ENCODE measurements at regions not wholly inside any gene's neighbourhood (a gene's known extent, or its start where the extent isn't known, plus 50 kb on each side); places are given as distances from the start of the nearest gene placed in this dataset.

- Histone ChIP-seq H3K27ac (ENCODE audit: low read length) (no peak overlapping the region), H3K9me3 (ENCODE audit: control insufficient read depth, low read depth, low read length) (no peaks in the 10 kb centered on the region), H3K4me3 (ENCODE audit: low read length) (no peak overlapping the region), H3K27me3 (ENCODE audit: control insufficient read depth, insufficient read depth, low read length) (no peaks in the 10 kb centered on the region), H3K4me1 (ENCODE audit: control insufficient read depth, insufficient read depth, low read length) (no peaks in the 10 kb centered on the region), H3K36me3 (ENCODE audit: control insufficient read depth, insufficient read depth, low read length) (no peaks in the 10 kb centered on the region)
- DNase-seq = no peak
- 63% methylated on average over 1 of the region's 1 CpG for WGBS (ENCODE audit: insufficient coverage, low lambda C conversion rate)
Observed at GRCh38 chr3:62999791-63000190, 124.6 kb upstream of the CADPS start.

- WGBS (ENCODE audit: insufficient coverage, low lambda C conversion rate) = 100% methylated on average over 1 of the region's 3 CpGs
- H3K9me3 ChIP-seq (ENCODE audit: control insufficient read depth, low read depth, low read length) = no peaks in the 10 kb centered on the region
- no peak overlapping the region for H3K4me3 ChIP-seq (ENCODE audit: low read length)
- no peaks in the 10 kb centered on the region for H3K36me3 ChIP-seq (ENCODE audit: control insufficient read depth, insufficient read depth, low read length)
- H3K27me3 ChIP-seq (ENCODE audit: control insufficient read depth, insufficient read depth, low read length) = no peaks in the 10 kb centered on the region
- H3K4me1 ChIP-seq (ENCODE audit: control insufficient read depth, insufficient read depth, low read length) = no peaks in the 10 kb centered on the region
- DNase-seq = no peak
- H3K27ac ChIP-seq (ENCODE audit: low read length) = no peak overlapping the region
Observed at GRCh38 chr3:63004448-63004847, 129.2 kb upstream of the CADPS start.

GRCh38 chr3:63015614-63016309 is 140.5 kb upstream of the CADPS start:
- 43% methylated on average over 1 of the region's 11 CpGs for WGBS (ENCODE audit: insufficient coverage, low lambda C conversion rate)
- Histone ChIP-seq H3K27ac (ENCODE audit: low read length) (no peak overlapping the region), H3K4me1 (ENCODE audit: control insufficient read depth, insufficient read depth, low read length) (no peaks in the 10 kb centered on the region), H3K9me3 (ENCODE audit: control insufficient read depth, low read depth, low read length) (no peaks in the 10 kb centered on the region), H3K27me3 (ENCODE audit: control insufficient read depth, insufficient read depth, low read length) (no peaks in the 10 kb centered on the region), H3K4me3 (ENCODE audit: low read length) (no peak overlapping the region), H3K36me3 (ENCODE audit: control insufficient read depth, insufficient read depth, low read length) (no peaks in the 10 kb centered on the region)
- DNase-seq = peak in 1 of 2 donors; percentile 1

- Histone ChIP-seq H3K27me3 (ENCODE audit: control insufficient read depth, insufficient read depth, low read length) (no peaks in the 10 kb centered on the region), H3K36me3 (ENCODE audit: control insufficient read depth, insufficient read depth, low read length) (no peaks in the 10 kb centered on the region), H3K4me1 (ENCODE audit: control insufficient read depth, insufficient read depth, low read length) (no peaks in the 10 kb centered on the region), H3K27ac (ENCODE audit: low read length) (no peak overlapping the region), H3K9me3 (ENCODE audit: control insufficient read depth, low read depth, low read length) (no peaks in the 10 kb centered on the region), H3K4me3 (ENCODE audit: low read length) (no peak overlapping the region)
- 73% methylated on average over 2 of the region's 2 CpGs for WGBS (ENCODE audit: insufficient coverage, low lambda C conversion rate)
- DNase-seq = no peak
Observed at GRCh38 chr3:63022114-63022513, 146.9 kb upstream of the CADPS start.

GRCh38 chr3:63026722-63027121 is 151.5 kb upstream of the CADPS start:
- no peaks in the 10 kb centered on the region for H3K36me3 ChIP-seq (ENCODE audit: control insufficient read depth, insufficient read depth, low read length)
- DNase-seq = no peak
- no peaks in the 10 kb centered on the region for H3K4me1 ChIP-seq (ENCODE audit: control insufficient read depth, insufficient read depth, low read length)
- no peaks in the 10 kb centered on the region for H3K9me3 ChIP-seq (ENCODE audit: control insufficient read depth, low read depth, low read length)
- H3K4me3 ChIP-seq (ENCODE audit: low read length) = no peak overlapping the region
- H3K27ac ChIP-seq (ENCODE audit: low read length) = no peak overlapping the region
- no CpG with 5 or more reads among the region's 2 CpGs for WGBS (ENCODE audit: insufficient coverage, low lambda C conversion rate)
- H3K27me3 ChIP-seq (ENCODE audit: control insufficient read depth, insufficient read depth, low read length) = no peaks in the 10 kb centered on the region

GRCh38 chr3:63029326-63029725 is 154.1 kb upstream of the CADPS start:
- Histone ChIP-seq H3K36me3 (ENCODE audit: control insufficient read depth, insufficient read depth, low read length) (no peaks in the 10 kb centered on the region), H3K27ac (ENCODE audit: low read length) (no peak overlapping the region), H3K27me3 (ENCODE audit: control insufficient read depth, insufficient read depth, low read length) (no peaks in the 10 kb centered on the region), H3K9me3 (ENCODE audit: control insufficient read depth, low read depth, low read length) (no peaks in the 10 kb centered on the region), H3K4me1 (ENCODE audit: control insufficient read depth, insufficient read depth, low read length) (no peaks in the 10 kb centered on the region), H3K4me3 (ENCODE audit: low read length) (no peak overlapping the region)
- no CpG with 5 or more reads among the region's 3 CpGs for WGBS (ENCODE audit: insufficient coverage, low lambda C conversion rate)
- no peak for DNase-seq

- H3K27me3 ChIP-seq (ENCODE audit: control insufficient read depth, insufficient read depth, low read length) = no peaks in the 10 kb centered on the region
- H3K9me3 ChIP-seq (ENCODE audit: control insufficient read depth, low read depth, low read length) = no peaks in the 10 kb centered on the region
- H3K4me3 ChIP-seq (ENCODE audit: low read length) = no peak overlapping the region
- no peaks in the 10 kb centered on the region for H3K4me1 ChIP-seq (ENCODE audit: control insufficient read depth, insufficient read depth, low read length)
- no peaks in the 10 kb centered on the region for H3K36me3 ChIP-seq (ENCODE audit: control insufficient read depth, insufficient read depth, low read length)
- H3K27ac ChIP-seq (ENCODE audit: low read length) = no peak overlapping the region
- no CpG with 5 or more reads among the region's 1 CpG for WGBS (ENCODE audit: insufficient coverage, low lambda C conversion rate)
- no peak for DNase-seq
Observed at GRCh38 chr3:63029921-63030320, 154.7 kb upstream of the CADPS start.

- WGBS (ENCODE audit: insufficient coverage, low lambda C conversion rate) = no CpG with 5 or more reads among the region's 6 CpGs
- DNase-seq = no peak
- H3K4me1 ChIP-seq (ENCODE audit: control insufficient read depth, insufficient read depth, low read length) = no peaks in the 10 kb centered on the region
- no peaks in the 10 kb centered on the region for H3K36me3 ChIP-seq (ENCODE audit: control insufficient read depth, insufficient read depth, low read length)
- H3K27me3 ChIP-seq (ENCODE audit: control insufficient read depth, insufficient read depth, low read length) = no peaks in the 10 kb centered on the region
- no peak overlapping the region for H3K27ac ChIP-seq (ENCODE audit: low read length)
- no peak overlapping the region for H3K4me3 ChIP-seq (ENCODE audit: low read length)
- H3K9me3 ChIP-seq (ENCODE audit: control insufficient read depth, low read depth, low read length) = no peaks in the 10 kb centered on the region
Observed at GRCh38 chr3:63030666-63031065, 155.4 kb upstream of the CADPS start.

GRCh38 chr3:63032881-63033280 is 157.7 kb upstream of the CADPS start:
- Histone ChIP-seq H3K9me3 (ENCODE audit: control insufficient read depth, low read depth, low read length) (no peaks in the 10 kb centered on the region), H3K4me3 (ENCODE audit: low read length) (no peak overlapping the region), H3K36me3 (ENCODE audit: control insufficient read depth, insufficient read depth, low read length) (no peaks in the 10 kb centered on the region), H3K27me3 (ENCODE audit: control insufficient read depth, insufficient read depth, low read length) (no peaks in the 10 kb centered on the region), H3K27ac (ENCODE audit: low read length) (no peak overlapping the region), H3K4me1 (ENCODE audit: control insufficient read depth, insufficient read depth, low read length) (no peaks in the 10 kb centered on the region)
- DNase-seq = no peak

- whole genome bisulfite sequencing (ENCODE audit: insufficient coverage, low lambda C conversion rate) = no CpG with 5 or more reads among the region's 1 CpG
- no peaks in the 10 kb centered on the region for H3K9me3 ChIP-seq (ENCODE audit: control insufficient read depth, low read depth, low read length)
- no peak overlapping the region for H3K4me3 ChIP-seq (ENCODE audit: low read length)
Observed at GRCh38 chr3:63034101-63034500, 158.9 kb upstream of the CADPS start.

GRCh38 chr3:63037116-63037515 is 161.9 kb upstream of the CADPS start:
- WGBS (ENCODE audit: insufficient coverage, low lambda C conversion rate) = 73% methylated on average over 2 of the region's 4 CpGs
- no peaks in the 10 kb centered on the region for H3K9me3 ChIP-seq (ENCODE audit: control insufficient read depth, low read depth, low read length)
- no peaks in the 10 kb centered on the region for H3K4me1 ChIP-seq (ENCODE audit: control insufficient read depth, insufficient read depth, low read length)
- DNase-seq = no peak
- no peaks in the 10 kb centered on the region for H3K36me3 ChIP-seq (ENCODE audit: control insufficient read depth, insufficient read depth, low read length)
- H3K27me3 ChIP-seq (ENCODE audit: control insufficient read depth, insufficient read depth, low read length) = no peaks in the 10 kb centered on the region
- H3K4me3 ChIP-seq (ENCODE audit: low read length) = no peak overlapping the region
- H3K27ac ChIP-seq (ENCODE audit: low read length) = no peak overlapping the region

More at GRCh38 chr3:63034101-63034500, 158.9 kb upstream of the CADPS start:
- Histone ChIP-seq H3K27ac (ENCODE audit: low read length) (no peak overlapping the region), H3K27me3 (ENCODE audit: control insufficient read depth, insufficient read depth, low read length) (no peaks in the 10 kb centered on the region), H3K4me1 (ENCODE audit: control insufficient read depth, insufficient read depth, low read length) (no peaks in the 10 kb centered on the region), H3K36me3 (ENCODE audit: control insufficient read depth, insufficient read depth, low read length) (no peaks in the 10 kb centered on the region)
- DNase-seq = no peak

Data from large intestine (tissue), 3 donors.